Esophagus (tissue), 2 donors: ENCODE measurements at regions not wholly inside any gene's neighbourhood (a gene's known extent, or its start where the extent isn't known, plus 50 kb on each side); places are given as distances from the start of the nearest gene placed in this dataset.

Experiments used
- H3K27ac ChIP-seq, 2 donors: one replicate each; pipeline ENCODE4 v1.5.1; 2013; ENCODE audit warnings: low read depth in 2 of 2, mild to moderate bottlenecking in 2 of 2, inconsistent platforms in 1 of 2, low read length in 1 of 2, moderate library complexity in 1 of 2
- H3K27me3 ChIP-seq, 2 donors: one replicate each; pipeline ENCODE4 v1.6.1; 2013; ENCODE audit warnings: low read length in 2 of 2, control low read depth in 1 of 2, mild to moderate bottlenecking in 1 of 2; ENCODE audit not compliant: insufficient read depth in 2 of 2, control insufficient read depth in 1 of 2
- H3K36me3 ChIP-seq, 2 donors: one replicate each; pipeline ENCODE4 v1.6.1; 2013; ENCODE audit warnings: low read length in 1 of 2; ENCODE audit not compliant: control insufficient read depth in 2 of 2, insufficient read depth in 2 of 2
- H3K4me1 ChIP-seq, 2 donors: one replicate each; pipeline ENCODE4 v1.6.1; 2013; ENCODE audit warnings: low read length in 1 of 2; ENCODE audit not compliant: control insufficient read depth in 2 of 2, insufficient read depth in 2 of 2
- H3K4me3 ChIP-seq, 2 donors: one replicate each; pipeline ENCODE4 v1.5.1; 2013; ENCODE audit warnings: low read length in 2 of 2, mild to moderate bottlenecking in 2 of 2, low read depth in 1 of 2, moderate library complexity in 1 of 2
- H3K9me3 ChIP-seq, 2 donors: one replicate each; pipeline ENCODE4 v1.6.1; 2013; ENCODE audit warnings: mild to moderate bottlenecking in 2 of 2, low read depth in 1 of 2, low read length in 1 of 2, moderate library complexity in 1 of 2; ENCODE audit not compliant: control insufficient read depth in 2 of 2, insufficient read depth in 1 of 2
- WGBS, 2 donors: extraction: QIAGEN DNeasy Blood & Tissue Kit; methylation state at CpG; one replicate each; pipeline ENCODE4 v1.1.7; 2013; 5-methylcytosine and 5-hydroxymethylcytosine counted together
- donor health status: healthy with polysubstance abuse.
- donor health status: Bipolar disorder and iron deficiency.

- no peaks in the 10 kb centered on the region for H3K36me3 ChIP-seq
- H3K4me1 ChIP-seq = no peaks in the 10 kb centered on the region
- no peak overlapping the region for H3K27ac ChIP-seq
- 88 to 100% methylated on average over 1 of the region's 1 CpG for WGBS, 2 donors
- H3K4me3 ChIP-seq = no peak overlapping the region
- H3K9me3 ChIP-seq = no peaks in the 10 kb centered on the region
- H3K27me3 ChIP-seq = no peaks in the 10 kb centered on the region
These were observed 181.4 kb downstream of the MOXD1 start for GRCh38 chr6:132219901-132220300.

- Histone ChIP-seq H3K27ac (no peak overlapping the region), H3K9me3 (no peaks in the 10 kb centered on the region), H3K4me3 (no peak overlapping the region), H3K4me1 (no peaks in the 10 kb centered on the region), H3K27me3 (no peaks in the 10 kb centered on the region), H3K36me3 (no peaks in the 10 kb centered on the region)
- 38 to 41% methylated on average over 5 of the region's 5 CpGs for WGBS, 2 donors
These were observed 183.1 kb downstream of the MOXD1 start for GRCh38 chr6:132218059-132218696.

GRCh38 chr6:132215805-132216204 lies 185.5 kb downstream of the MOXD1 start:
- 75% methylated on average over 2 of the region's 2 CpGs for WGBS, 2 donors

DNA sequence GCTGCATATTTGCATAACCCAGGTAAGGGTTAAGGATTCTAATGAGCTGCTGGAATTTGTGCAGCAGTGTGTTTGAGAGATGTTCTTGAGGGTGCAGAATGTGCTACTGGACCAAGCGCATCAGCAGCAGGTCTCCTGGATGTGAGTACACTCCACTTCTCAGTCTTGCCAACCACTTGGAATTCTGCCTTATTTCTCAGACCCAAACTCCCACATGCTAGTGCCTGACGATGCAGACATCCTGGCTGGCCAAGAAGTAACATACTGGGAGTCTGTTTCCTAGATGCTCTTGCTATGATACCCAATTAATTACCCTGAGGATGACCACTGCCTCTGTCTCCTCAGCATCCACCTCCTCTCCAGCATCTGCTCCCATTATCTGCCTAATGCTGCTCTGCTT lies 186.6 kb downstream of the MOXD1 start:
- H3K4me3 ChIP-seq = no peak overlapping the region
- no peaks in the 10 kb centered on the region for H3K4me1 ChIP-seq
- H3K36me3 ChIP-seq = no peaks in the 10 kb centered on the region
- H3K27me3 ChIP-seq = no peaks in the 10 kb centered on the region
- H3K9me3 ChIP-seq = peaks cover 5 to 6% of the 10 kb centered on the region in 2 donors
- H3K27ac ChIP-seq = no peak overlapping the region
- 50 to 75% methylated on average over 2 of the region's 2 CpGs for WGBS, 2 donors

More at GRCh38 chr6:132215805-132216204, 185.5 kb downstream of the MOXD1 start:
- Histone ChIP-seq H3K27me3 (no peaks in the 10 kb centered on the region), H3K4me3 (no peak overlapping the region), H3K9me3 (no peaks in the 10 kb centered on the region), H3K4me1 (no peaks in the 10 kb centered on the region), H3K27ac (no peak overlapping the region), H3K36me3 (no peaks in the 10 kb centered on the region)

DNA sequence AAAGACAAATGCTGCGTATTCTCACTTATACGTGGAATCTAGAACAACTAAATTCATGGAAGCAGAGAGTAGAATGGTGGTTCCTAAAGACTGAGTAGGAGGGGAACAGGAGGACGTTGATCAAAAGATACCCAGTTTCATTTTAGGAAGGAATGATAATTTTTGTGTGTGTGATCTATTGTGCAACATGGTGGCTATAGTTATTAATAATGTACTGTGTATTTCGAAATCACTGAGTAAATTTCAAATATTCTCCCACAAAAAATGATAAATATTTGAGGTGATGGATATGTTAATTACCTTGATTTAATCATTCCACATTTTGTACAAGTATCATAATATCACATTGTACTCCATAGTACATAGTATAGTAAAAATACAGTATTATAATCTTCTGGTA lies 187.5 kb downstream of the MOXD1 start:
- no peaks in the 10 kb centered on the region for H3K36me3 ChIP-seq
- WGBS, 2 donors = 53 to 65% methylated on average over 4 of the region's 4 CpGs
- no peak overlapping the region for H3K27ac ChIP-seq
- H3K4me1 ChIP-seq = peaks cover 0 to 2% of the 10 kb centered on the region in 2 donors
- H3K27me3 ChIP-seq = no peaks in the 10 kb centered on the region
- H3K4me3 ChIP-seq = no peak overlapping the region
- H3K9me3 ChIP-seq = peaks cover 6 to 9% of the 10 kb centered on the region in 2 donors

DNA sequence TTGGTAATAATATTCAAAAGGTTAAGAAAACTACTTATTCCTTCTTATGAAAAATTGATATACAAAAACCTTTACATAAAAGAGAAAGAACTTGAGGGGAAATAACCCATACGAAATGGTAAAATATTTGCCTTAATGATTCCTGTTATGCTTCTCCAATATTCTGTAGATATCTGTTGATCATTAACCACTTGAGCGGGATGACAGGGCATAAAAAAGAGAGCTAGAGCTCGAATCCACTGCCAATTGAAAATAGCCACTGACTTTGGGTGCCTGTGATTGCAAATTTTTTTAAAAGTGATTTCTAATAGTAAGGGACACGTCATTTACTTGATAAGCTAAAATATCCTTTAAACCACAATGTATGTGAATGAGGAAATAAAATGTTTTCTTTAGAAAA lies 188.1 kb downstream of the MOXD1 start:
- Histone ChIP-seq H3K27me3 (no peaks in the 10 kb centered on the region), H3K9me3 (peaks cover 6 to 9% of the 10 kb centered on the region in 2 donors), H3K27ac (no peak overlapping the region), H3K4me1 (peaks cover 0 to 2% of the 10 kb centered on the region in 2 donors), H3K4me3 (no peak overlapping the region), H3K36me3 (no peaks in the 10 kb centered on the region)
- 61 to 82% methylated on average over 4 of the region's 4 CpGs for WGBS, 2 donors

DNA sequence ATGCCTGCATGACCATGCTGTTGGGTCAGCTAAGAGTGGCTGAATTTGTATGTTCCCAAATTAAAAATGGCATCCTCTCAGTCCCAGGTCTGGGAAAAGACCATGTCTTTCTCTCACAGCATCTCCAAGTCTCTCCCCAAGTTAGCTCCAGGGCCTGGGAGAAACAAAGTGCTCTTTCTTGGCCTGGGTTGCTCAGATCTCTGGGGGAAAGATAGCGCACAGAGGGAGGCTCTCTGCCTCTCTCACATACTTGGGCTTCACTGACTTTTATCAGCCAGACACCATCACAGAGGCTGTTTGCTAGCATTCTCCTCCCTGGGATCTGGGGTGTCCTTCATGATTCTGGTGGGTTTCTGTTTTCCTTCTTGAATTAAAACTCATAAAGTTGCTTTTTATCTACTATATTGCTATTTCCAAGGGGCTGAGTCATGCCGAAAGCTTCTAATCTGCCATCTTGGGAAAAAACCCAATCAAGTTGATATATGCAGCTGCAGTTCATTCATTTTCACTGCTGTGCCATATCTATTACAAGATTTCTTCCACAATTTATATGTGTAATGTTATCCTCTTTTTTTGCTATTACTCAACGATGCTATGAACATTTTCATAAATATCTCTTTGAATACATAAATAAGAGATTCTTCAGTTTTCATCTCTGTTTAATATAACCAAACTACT lies 190.2 kb downstream of the MOXD1 start:
- Histone ChIP-seq H3K27me3 (no peaks in the 10 kb centered on the region), H3K9me3 (peaks cover 6 to 9% of the 10 kb centered on the region in 2 donors), H3K27ac (no peak overlapping the region), H3K4me3 (no peak overlapping the region), H3K4me1 (peaks cover 0 to 2% of the 10 kb centered on the region in 2 donors), H3K36me3 (no peaks in the 10 kb centered on the region)
- WGBS, 2 donors = 69 to 72% methylated on average over 3 of the region's 3 CpGs

- peaks cover 6 to 9% of the 10 kb centered on the region in 2 donors for H3K9me3 ChIP-seq
- no peak overlapping the region for H3K27ac ChIP-seq
- no peaks in the 10 kb centered on the region for H3K36me3 ChIP-seq
- peaks cover 0 to 2% of the 10 kb centered on the region in 2 donors for H3K4me1 ChIP-seq
- WGBS, 2 donors = 54 to 61% methylated on average over 1 of the region's 1 CpG
- H3K27me3 ChIP-seq = no peaks in the 10 kb centered on the region
- no peak overlapping the region for H3K4me3 ChIP-seq
These were observed 191.9 kb downstream of the MOXD1 start for GRCh38 chr6:132209351-132209750.

- Histone ChIP-seq H3K4me3 (no peak overlapping the region), H3K27me3 (no peaks in the 10 kb centered on the region), H3K27ac (no peak overlapping the region), H3K9me3 (peaks cover 6 to 9% of the 10 kb centered on the region in 2 donors), H3K4me1 (peaks cover 0 to 2% of the 10 kb centered on the region in 2 donors), H3K36me3 (no peaks in the 10 kb centered on the region)
- 70 to 73% methylated on average over 3 of the region's 3 CpGs for WGBS, 2 donors
These were observed 193.3 kb downstream of the MOXD1 start for GRCh38 chr6:132207991-132208390.

DNA sequence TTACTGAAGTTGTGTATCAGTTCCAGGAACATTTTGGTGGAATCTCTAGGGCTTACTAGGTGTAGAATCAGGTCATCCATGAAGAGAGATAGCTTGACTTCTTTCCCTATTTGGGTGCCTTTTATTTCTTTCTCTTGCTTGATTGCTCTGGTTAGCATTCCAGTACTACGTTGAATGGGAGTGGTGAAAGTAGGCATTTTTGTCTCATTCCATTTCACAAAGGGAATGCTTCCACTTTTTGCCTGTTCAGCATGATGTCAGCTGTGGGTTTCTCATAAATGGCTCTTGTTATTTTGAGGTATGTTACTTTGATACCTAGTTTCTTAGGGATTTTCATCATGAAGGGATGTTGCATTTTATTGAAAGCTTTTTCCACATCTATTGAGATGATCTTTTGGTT lies 195.3 kb downstream of the MOXD1 start:
- no peaks in the 10 kb centered on the region for H3K27me3 ChIP-seq
- H3K9me3 ChIP-seq = peaks cover 6 to 9% of the 10 kb centered on the region in 2 donors
- H3K27ac ChIP-seq = no peak overlapping the region
- H3K4me3 ChIP-seq = no peak overlapping the region
- peaks cover 0 to 2% of the 10 kb centered on the region in 2 donors for H3K4me1 ChIP-seq
- H3K36me3 ChIP-seq = no peaks in the 10 kb centered on the region
- 70% methylated on average over 1 of the region's 1 CpG for WGBS, 2 donors
